ENCODE measurements at regions not wholly inside any gene's neighbourhood (a gene's known extent, or its start where the extent isn't known, plus 50 kb on each side); places are given as distances from the start of the nearest gene placed in this dataset.

- no peak for DNase-seq (ENCODE audit: low read depth)
These were observed 50.3 kb upstream of the GADD45G start for GRCh38 chr9:89554307-89555035.

- no peak for DNase-seq (ENCODE audit: low read depth)
These were observed 51.3 kb upstream of the GADD45G start for GRCh38 chr9:89553451-89554010.

- no peak for DNase-seq (ENCODE audit: low read depth)
These were observed 52.5 kb upstream of the SEMA4D start for GRCh38 chr9:89550346-89550927.

DNA sequence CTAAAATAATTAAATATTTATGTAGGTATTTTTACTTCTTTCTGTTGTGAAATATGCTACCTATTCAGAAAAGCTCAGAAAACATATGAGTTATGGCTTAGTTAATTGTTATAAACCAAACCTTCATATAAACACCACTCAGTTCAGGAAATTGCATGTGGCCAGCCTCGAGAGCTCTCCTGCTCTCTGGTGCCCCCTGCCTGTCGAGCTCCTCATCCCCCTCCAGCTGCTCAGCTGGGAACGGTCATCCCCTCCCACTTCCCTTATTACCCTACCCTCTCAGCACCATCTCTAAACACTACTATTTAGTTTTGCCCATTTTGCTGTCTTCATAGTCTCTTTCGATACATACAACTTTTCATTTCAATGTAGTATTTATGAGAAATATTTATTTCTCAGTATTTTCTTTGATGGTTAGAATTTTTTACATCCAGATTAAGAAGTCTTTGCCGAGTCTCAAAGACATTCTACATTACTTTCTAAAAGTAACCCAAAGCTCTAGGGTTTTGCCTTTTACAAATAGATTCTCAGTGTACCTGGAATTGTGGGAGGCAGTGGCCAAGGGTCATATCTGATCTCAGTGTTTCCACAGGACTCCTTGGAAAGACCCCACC, 51.2 kb upstream of the SEMA4D start:
- DNase-seq (ENCODE audit: low read depth) = peak; percentile 78

GRCh38 chr9:89548071-89548638, 50.2 kb upstream of the SEMA4D start:
- DNase-seq (ENCODE audit: low read depth) = no peak

Measured in activated T-helper 9 cell treated with anti-CD3 and anti-CD28 coated beads, Interleukin-2, amount 50 U/mL, for 16 hours (primary cell).